Coronary artery (tissue), 2 donors: ENCODE measurements at regions not wholly inside any gene's neighbourhood (a gene's known extent, or its start where the extent isn't known, plus 50 kb on each side); places are given as distances from the start of the nearest gene placed in this dataset.

Source experiments
- DNase-seq: peaks from one replicate; pipeline ENCODE4 v3.0.0-alpha.2; 2017; ENCODE audit warnings: low spot score
- H3K27ac ChIP-seq, 2 donors: fragments of 200-600 bp; sonication (generic); one replicate each; pipeline ENCODE4 v1.5.1; 2016 to 2019
- H3K4me3 ChIP-seq: fragments of 200-600 bp; sonication (generic); 2 replicates; pipeline ENCODE4 v1.5.1; 2016; ENCODE audit warnings: mild to moderate bottlenecking, moderate library complexity
- CTCF ChIP-seq: fragments of 200-600 bp; sonication (generic); IDR thresholded peaks from one replicate; pipeline ENCODE4 v1.5.1; 2019; ENCODE audit warnings: antibody characterized with exemption

- DNase-seq = peak; percentile 35
- Histone ChIP-seq H3K27ac (no peak overlapping the region), H3K4me3 (no peak overlapping the region)
- no peak for TF ChIP-seq CTCF
Observed at GRCh38 chr7:157487046-157487770, 150.4 kb downstream of the DNAJB6 start.

DNA sequence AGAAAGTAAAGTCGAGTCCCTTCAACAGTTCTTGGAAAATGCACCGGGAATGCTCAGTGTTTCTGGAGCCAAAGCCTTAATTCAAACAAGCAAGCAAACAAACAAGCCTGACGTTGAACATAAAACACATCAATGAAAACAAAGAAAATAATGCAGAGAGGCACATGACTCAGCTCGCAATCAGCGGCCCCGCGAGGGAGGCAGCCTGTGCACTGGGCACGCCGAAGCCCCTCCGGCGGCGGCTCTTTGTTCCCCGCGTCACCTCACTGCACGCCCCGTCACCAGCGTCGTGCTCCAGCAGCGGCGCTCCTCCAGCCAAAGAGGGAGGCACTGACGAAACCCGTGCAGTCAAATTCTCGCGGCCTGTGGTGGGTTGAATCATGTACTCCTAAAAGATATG is 151.5 kb downstream of the DNAJB6 start:
- DNase-seq = peak; percentile 35
- TF ChIP-seq CTCF = no peak
- no peak overlapping the region for H3K27ac ChIP-seq
- no peak overlapping the region for H3K4me3 ChIP-seq

DNA sequence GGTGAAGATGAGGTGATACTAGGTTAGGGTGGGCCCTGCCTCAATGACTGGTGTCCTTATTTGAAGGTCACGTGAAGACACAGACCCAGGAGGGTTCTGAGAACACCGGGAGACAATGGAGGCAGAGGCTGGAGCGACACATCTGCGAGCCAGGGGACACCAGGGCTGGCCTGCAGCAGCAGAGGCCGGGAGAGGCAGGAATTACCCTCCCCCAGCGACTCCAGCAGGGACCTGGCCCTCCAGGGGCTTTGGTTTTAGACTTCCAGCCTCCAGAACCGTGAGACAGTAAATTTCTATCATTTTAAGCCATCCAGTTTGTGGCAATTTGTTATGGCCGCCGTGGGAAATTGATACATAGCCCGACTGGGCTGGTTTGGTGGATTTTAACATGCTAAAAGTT is 152.2 kb downstream of the DNAJB6 start:
- peak; percentile 31 for DNase-seq
- Histone ChIP-seq H3K27ac (no peak overlapping the region), H3K4me3 (no peak overlapping the region)
- TF ChIP-seq CTCF = no peak
